ENCODE measurements at regions not wholly inside any gene's neighbourhood (a gene's known extent, or its start where the extent isn't known, plus 50 kb on each side); places are given as distances from the start of the nearest gene placed in this dataset.
"Not testable (repeated sequence)": the region's sequence is repeated elsewhere in the genome, so short reads cannot be mapped to it uniquely, and the experiment has no call there.

- peaks cover 0 to 11% (median 0%) of the 10 kb centered on the region in 3 donors for H3K9me3 ChIP-seq
- H3K36me3 ChIP-seq: no peaks in the 10 kb centered on the region
- TF ChIP-seq, protein P1, sequence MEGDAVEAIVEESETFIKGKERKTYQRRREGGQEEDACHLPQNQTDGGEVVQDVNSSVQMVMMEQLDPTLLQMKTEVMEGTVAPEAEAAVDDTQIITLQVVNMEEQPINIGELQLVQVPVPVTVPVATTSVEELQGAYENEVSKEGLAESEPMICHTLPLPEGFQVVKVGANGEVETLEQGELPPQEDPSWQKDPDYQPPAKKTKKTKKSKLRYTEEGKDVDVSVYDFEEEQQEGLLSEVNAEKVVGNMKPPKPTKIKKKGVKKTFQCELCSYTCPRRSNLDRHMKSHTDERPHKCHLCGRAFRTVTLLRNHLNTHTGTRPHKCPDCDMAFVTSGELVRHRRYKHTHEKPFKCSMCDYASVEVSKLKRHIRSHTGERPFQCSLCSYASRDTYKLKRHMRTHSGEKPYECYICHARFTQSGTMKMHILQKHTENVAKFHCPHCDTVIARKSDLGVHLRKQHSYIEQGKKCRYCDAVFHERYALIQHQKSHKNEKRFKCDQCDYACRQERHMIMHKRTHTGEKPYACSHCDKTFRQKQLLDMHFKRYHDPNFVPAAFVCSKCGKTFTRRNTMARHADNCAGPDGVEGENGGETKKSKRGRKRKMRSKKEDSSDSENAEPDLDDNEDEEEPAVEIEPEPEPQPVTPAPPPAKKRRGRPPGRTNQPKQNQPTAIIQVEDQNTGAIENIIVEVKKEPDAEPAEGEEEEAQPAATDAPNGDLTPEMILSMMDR (IDR thresholded peaks at IDR 0.05): no peak
- H3K27me3 ChIP-seq: no peaks in the 10 kb centered on the region
- H3K27ac ChIP-seq: no peak overlapping the region
- no peak for DNase-seq
- intact Hi-C loops (cut with DNase I; ENCODE audit: low total_unique reads): no loop called here
- no peaks in the 10 kb centered on the region for H3K4me1 ChIP-seq
- H3K4me3 ChIP-seq: no peak overlapping the region
Observed at GRCh38 chr9:87422999-87423398, 74.7 kb upstream of the DAPK1 start.

- H3K27me3 ChIP-seq; H3K36me3 ChIP-seq; H3K4me3 ChIP-seq; H3K4me1 ChIP-seq; H3K27ac ChIP-seq; DNase-seq; intact Hi-C loops (cut with DNase I; ENCODE audit: low total_unique reads): not testable (repeated sequence)
- peaks cover 0 to 11% (median 0%) of the 10 kb centered on the region in 3 donors for H3K9me3 ChIP-seq
Observed at GRCh38 chr9:87423885-87424284, 73.8 kb upstream of the DAPK1 start.

DNA sequence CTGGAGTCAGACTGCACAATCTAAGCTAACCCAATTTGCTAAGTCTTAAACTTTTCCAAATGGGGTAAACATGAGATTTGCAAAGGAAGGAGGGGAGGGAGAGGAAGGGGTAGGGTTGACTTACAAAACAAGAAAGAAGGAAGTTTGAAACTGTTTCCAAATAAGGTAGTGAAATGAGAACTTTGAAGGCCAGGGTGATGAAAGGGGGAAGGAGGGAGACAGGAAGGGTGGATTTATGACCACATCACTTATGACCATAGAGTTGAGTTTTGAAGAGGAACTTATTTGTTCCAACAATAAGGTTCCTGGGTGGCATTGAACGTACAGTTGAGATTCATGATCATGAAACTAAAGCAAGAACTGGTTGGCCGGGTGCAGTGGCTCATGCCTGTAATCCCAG, 72.5 kb upstream of the DAPK1 start:
- no peaks in the 10 kb centered on the region for H3K4me1 ChIP-seq
- DNase-seq: no peak
- TF ChIP-seq, protein P1 (IDR thresholded peaks at IDR 0.05): no peak
- H3K27ac ChIP-seq: no peak overlapping the region
- intact Hi-C loops (cut with DNase I; ENCODE audit: low total_unique reads): no loop called here
- peaks cover 0 to 11% (median 0%) of the 10 kb centered on the region in 3 donors for H3K9me3 ChIP-seq
- H3K27me3 ChIP-seq: no peaks in the 10 kb centered on the region
- no peaks in the 10 kb centered on the region for H3K36me3 ChIP-seq
- H3K4me3 ChIP-seq: no peak overlapping the region

DNA sequence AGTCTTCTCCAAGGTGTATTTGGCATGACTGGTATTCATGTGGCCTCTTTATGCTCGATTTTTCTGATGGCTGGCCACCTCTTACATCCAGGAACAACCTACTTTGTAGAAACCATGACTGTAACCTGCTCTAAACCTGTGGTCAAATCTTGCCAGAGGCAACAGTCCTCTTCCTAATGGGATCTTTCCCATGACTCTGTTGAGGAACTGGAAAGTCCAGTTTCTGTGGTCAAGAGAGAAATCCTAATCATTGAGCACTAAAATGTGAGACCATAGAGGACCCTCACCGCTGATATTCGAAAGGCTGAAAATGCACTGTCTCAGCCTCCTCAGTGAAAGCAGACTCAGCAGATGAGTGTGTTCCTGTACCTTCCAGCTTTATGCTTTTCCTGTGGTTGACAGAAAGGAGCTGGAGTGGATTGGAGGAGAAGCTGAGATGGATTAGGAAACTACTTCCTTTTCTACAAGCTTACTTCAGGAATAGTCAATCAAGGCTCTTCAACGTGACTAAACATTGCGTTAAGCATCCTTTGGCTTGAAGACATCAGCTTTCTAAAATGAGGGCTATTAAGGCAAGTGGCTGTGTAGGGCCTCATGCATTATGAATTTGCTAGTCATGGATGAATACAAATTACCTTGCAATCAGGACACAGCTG, 69.7 kb upstream of the DAPK1 start:
- H3K27ac ChIP-seq: no peak overlapping the region
- DNase-seq: no peak
- TF ChIP-seq, protein P1 (IDR thresholded peaks at IDR 0.05): no peak
- intact Hi-C loops (cut with DNase I; ENCODE audit: low total_unique reads): no loop called here
- peaks cover 0 to 11% (median 0%) of the 10 kb centered on the region in 3 donors for H3K9me3 ChIP-seq
- no peaks in the 10 kb centered on the region for H3K36me3 ChIP-seq
- no peaks in the 10 kb centered on the region for H3K4me1 ChIP-seq
- no peaks in the 10 kb centered on the region for H3K27me3 ChIP-seq
- H3K4me3 ChIP-seq: no peak overlapping the region

- Histone ChIP-seq H3K4me3 (no peak overlapping the region), H3K27ac (no peak overlapping the region), H3K36me3 (no peaks in the 10 kb centered on the region), H3K4me1 (no peaks in the 10 kb centered on the region), H3K27me3 (no peaks in the 10 kb centered on the region), H3K9me3 (peaks cover 0 to 11% (median 0%) of the 10 kb centered on the region in 3 donors)
- TF ChIP-seq, protein P1 (IDR thresholded peaks at IDR 0.05): no peak
- no peak for DNase-seq
- intact Hi-C loops (cut with DNase I; ENCODE audit: low total_unique reads): no loop called here
Observed at GRCh38 chr9:87428659-87429058, 69.0 kb upstream of the DAPK1 start.

DNA sequence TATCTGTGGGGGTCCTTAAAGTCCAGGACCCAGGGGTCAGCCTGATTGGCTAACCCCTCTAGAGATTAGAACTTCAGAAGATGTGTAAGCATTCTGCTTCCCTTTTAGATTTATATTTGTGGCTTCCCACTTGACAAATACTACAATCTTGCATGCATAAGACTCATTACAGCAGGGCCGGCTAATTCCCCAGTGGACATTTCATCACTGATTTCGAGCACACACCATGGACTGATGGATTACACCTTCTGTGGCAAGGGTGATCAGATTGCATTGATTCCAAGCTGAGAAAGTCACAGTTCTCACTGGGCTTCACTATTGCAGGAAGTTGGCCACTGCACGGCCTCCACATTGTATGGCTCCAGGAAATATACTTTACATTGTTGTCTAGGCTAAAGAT, 65.8 kb upstream of the DAPK1 start:
- Histone ChIP-seq H3K36me3 (no peaks in the 10 kb centered on the region), H3K9me3 (no peaks in the 10 kb centered on the region), H3K27me3 (no peaks in the 10 kb centered on the region), H3K4me3 (no peak overlapping the region), H3K4me1 (no peaks in the 10 kb centered on the region), H3K27ac (no peak overlapping the region)
- intact Hi-C loops (cut with DNase I; ENCODE audit: low total_unique reads): no loop called here
- DNase-seq: no peak
- TF ChIP-seq, protein P1 (IDR thresholded peaks at IDR 0.05): no peak

Data from tibial artery (tissue), 4 donors.